GM12878 (cell line): ENCODE measurements at regions not wholly inside any gene's neighbourhood (a gene's known extent, or its start where the extent isn't known, plus 50 kb on each side); places are given as distances from the start of the nearest gene placed in this dataset.

Source experiments
- ATAC-seq: fragments of 200-7000 bp; cut with Tn5 transposase; 3 replicates; pipeline ENCODE4 v1.9.1; 2020; ENCODE audit warnings: mild to moderate bottlenecking, moderate library complexity
- BruUV-seq: library from RNA; stranded (reverse); fragments of 400-500 nt; replicated peaks from 2 replicates; lab custom pipeline; 2021; lab: Mats Ljungman, UMichigan
- CTCF ChIA-PET: fragments of 300-600 bp; sonication (Branson Sonifier 250); formaldehyde crosslinking; extraction: SDS; loops from one replicate; lab custom pipeline; 2021; ENCODE audit warnings: inconsistent platforms; lab: Yijun Ruan, JAX
- POLR2A ChIA-PET: fragments of 350-600 bp; formaldehyde crosslinking; extraction: SDS; loops from one replicate; lab custom pipeline; 2021; ENCODE audit warnings: inconsistent platforms; lab: Charles Lee
- RAD21 ChIA-PET: fragments of 300-600 bp; sonication (Branson Sonifier 250); formaldehyde crosslinking; loops from one replicate; lab custom pipeline; 2023; ENCODE audit warnings: antibody characterized with exemption; ENCODE audit not compliant: unreplicated experiment; lab: Charles Lee
- SMC1A ChIA-PET: fragments of 300-600 bp; sonication (Branson Sonifier 250); formaldehyde crosslinking; loops from one replicate; lab custom pipeline; 2023; ENCODE audit not compliant: unreplicated experiment, uncharacterized antibody; lab: Charles Lee
- DNase-seq: peaks from one replicate; pipeline ENCODE4 v3.0.0-alpha.2; 2011; ENCODE audit warnings: low read depth, low spot score
- FAIRE-seq: peaks from 3 replicates; lab custom pipeline; 2011; peaks lifted over from hg19 to GRCh38; lab: Jason Lieb, UNC
- H2AFZ ChIP-seq: 2 replicates; pipeline ENCODE4 v1.6.0; 2011; ENCODE audit warnings: low read depth, low read length, control low read depth; ENCODE audit not compliant: control insufficient read depth
- H3K27ac ChIP-seq: 2 replicates; pipeline ENCODE4 v1.5.1; 2011; ENCODE audit warnings: control low read depth; ENCODE audit not compliant: control insufficient read depth, insufficient read depth
- H3K27me3 ChIP-seq, 2 experiments: replicated peaks in 1 of 2; 2 replicates each; pipeline versions ENCODE4 v1.6.0 to v1.6.1; 2011; ENCODE audit warnings: low read length in 1 of 2; ENCODE audit not compliant: control insufficient read depth in 2 of 2, insufficient read depth in 2 of 2
- H3K36me3 ChIP-seq, 2 experiments: 2 replicates each; pipeline ENCODE4 v1.5.1; 2011; ENCODE audit warnings: low read length in 1 of 2; ENCODE audit not compliant: control insufficient read depth in 2 of 2, insufficient read depth in 2 of 2
- H3K4me1 ChIP-seq: 2 replicates; pipeline ENCODE4 v1.6.1; 2011; ENCODE audit warnings: mild to moderate bottlenecking, low read length, moderate library complexity, mixed read lengths; ENCODE audit not compliant: control insufficient read depth, insufficient read depth
- H3K4me2 ChIP-seq: 2 replicates; pipeline ENCODE4 v1.6.0; 2011; ENCODE audit warnings: control low read depth; ENCODE audit not compliant: control insufficient read depth, insufficient read depth
- H3K4me3 ChIP-seq: fragments of 200-600 bp; sonication (generic); 2 replicates; pipeline ENCODE4 v1.5.1; 2016
- H3K79me2 ChIP-seq: 2 replicates; pipeline ENCODE4 v1.6.0; 2011; ENCODE audit warnings: low read length; ENCODE audit not compliant: control insufficient read depth, insufficient read depth
- H3K9ac ChIP-seq: 2 replicates; pipeline ENCODE4 v1.8.0; 2011; ENCODE audit warnings: low read length, control low read depth, mixed read lengths; ENCODE audit not compliant: control insufficient read depth, insufficient read depth
- H3K9me3 ChIP-seq: replicated peaks from 3 replicates; pipeline ENCODE4 v1.5.1; 2011; ENCODE audit warnings: mild to moderate bottlenecking, low read length; ENCODE audit not compliant: control insufficient read depth, insufficient read depth
- H4K20me1 ChIP-seq: 2 replicates; pipeline ENCODE4 v1.6.0; 2011; ENCODE audit not compliant: control insufficient read depth, insufficient read depth
- ASH2L ChIP-seq: fragments of 300-600, 200-600 bp; sonication (generic); IDR thresholded peaks from 2 replicates; pipeline ENCODE4 v1.6.1; 2017; ENCODE audit warnings: low read depth, mild to moderate bottlenecking, borderline replicate concordance
- BCLAF1 ChIP-seq: fragments of 450-650 bp; IDR thresholded peaks from 2 replicates; pipeline ENCODE4 v1.6.1; 2017; ENCODE audit warnings: antibody characterized with exemption, mild to moderate bottlenecking, moderate library complexity
- BMI1 ChIP-seq: fragments of 450-650 bp; IDR thresholded peaks from 2 replicates; pipeline ENCODE4 v1.6.1; 2016; ENCODE audit warnings: mild to moderate bottlenecking, moderate library complexity, borderline replicate concordance
- CHD4 ChIP-seq: fragments of 200-600 bp; sonication (generic); IDR thresholded peaks from 2 replicates; pipeline ENCODE4 v1.6.1; 2016; ENCODE audit warnings: mild to moderate bottlenecking
- GATAD2B ChIP-seq: fragments of 450-650 bp; conservative IDR thresholded peaks from 2 replicates; pipeline ENCODE4 v1.6.1; 2017; ENCODE audit warnings: low read depth, mild to moderate bottlenecking, moderate library complexity
- KLF5 ChIP-seq: fragments of 450-650 bp; IDR thresholded peaks from 2 replicates; pipeline ENCODE4 v1.6.1; 2014; ENCODE audit warnings: mild to moderate bottlenecking; ENCODE audit not compliant: partially characterized antibody
- MAX ChIP-seq: IDR thresholded peaks from 2 replicates; pipeline ENCODE4 v1.6.1; 2012; ENCODE audit warnings: low read depth, low read length, improper control_type of control experiment
- MXI1 ChIP-seq: fragments of 150-350 bp; IDR thresholded peaks from 2 replicates; pipeline ENCODE4 v1.6.1; 2011; ENCODE audit warnings: low read depth, mild to moderate bottlenecking, inconsistent platforms, low read length, improper control_type of control experiment
- PML ChIP-seq: IDR thresholded peaks from 2 replicates; pipeline ENCODE4 v1.6.1; 2012; ENCODE audit warnings: low read length, inconsistent platforms
- RBBP5 ChIP-seq: fragments of 200-600 bp; sonication (generic); conservative IDR thresholded peaks from 2 replicates; pipeline ENCODE4 v1.6.1; 2016
- RFX5 ChIP-seq: IDR thresholded peaks from 2 replicates; pipeline ENCODE4 v1.6.1; 2011; ENCODE audit warnings: low read depth, low read length, improper control_type of control experiment
- USF2 ChIP-seq: IDR thresholded peaks from 2 replicates; pipeline ENCODE4 v1.6.1; 2011; ENCODE audit warnings: low read depth, low read length, improper control_type of control experiment, borderline replicate concordance
- WGBS: methylation state at CpG from one replicate; pipeline ENCODE4 v1.1.6; 2016; ENCODE audit warnings: low lambda C conversion rate; ENCODE audit not compliant: insufficient replicate concordance, insufficient coverage; ENCODE audit errors: missing lambda C conversion rate; 5-methylcytosine and 5-hydroxymethylcytosine counted together
- in situ Hi-C: fragments of 300-500 bp; cut with MboI; formaldehyde crosslinking; loops from 9 replicates; pipeline ENCODE4 v1.14.3; 2018; ENCODE audit warnings: mixed read lengths
- intact Hi-C: fragments of 100-400 bp; cut with micrococcal nuclease; formaldehyde crosslinking; loops from one replicate; pipeline ENCODE4 v1.14.2; 2022; ENCODE audit not compliant: unreplicated experiment
- TF ChIP-seq, protein P1 (sequence below): fragments of 450-650 bp; IDR thresholded peaks from 2 replicates; pipeline ENCODE4 v1.6.1; 2017; ENCODE audit warnings: low read depth, mild to moderate bottlenecking, moderate library complexity

DNA sequence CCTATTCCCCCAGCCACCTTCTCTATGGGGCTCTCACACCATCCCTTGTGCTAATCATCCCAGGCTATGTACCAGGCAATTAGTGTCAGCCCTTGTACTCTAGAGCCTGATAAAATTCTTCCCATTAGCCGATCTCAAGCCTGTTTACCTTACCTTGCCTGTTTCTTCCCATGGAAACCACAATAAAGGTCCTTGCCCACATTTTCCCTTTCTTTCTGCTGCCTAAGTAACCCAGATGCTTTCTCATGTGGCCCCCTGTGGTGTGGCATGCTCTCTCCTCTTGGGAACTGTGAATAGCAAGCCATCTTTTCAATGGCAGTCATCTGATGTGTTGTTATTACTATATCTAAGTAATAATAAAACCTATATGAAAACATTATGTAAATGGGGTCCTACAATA lies 265.8 kb upstream of the ELAC2 start:
- H3K9me3 ChIP-seq = no peaks in the 10 kb centered on the region; the same call in 2 of the 3 replicates
- no peak for TF ChIP-seq MXI1
- TF ChIP-seq KLF5 = no peak
- TF ChIP-seq USF2 = no peak
- TF ChIP-seq PML = no peak
- no peak for TF ChIP-seq CHD4
- no peak for TF ChIP-seq BMI1
- no peak for TF ChIP-seq RFX5
- TF ChIP-seq RBBP5 = no peak
- TF ChIP-seq BCLAF1 = no peak
- no peak for TF ChIP-seq ASH2L
- no peak for TF ChIP-seq GATAD2B
- TF ChIP-seq, protein P1, sequence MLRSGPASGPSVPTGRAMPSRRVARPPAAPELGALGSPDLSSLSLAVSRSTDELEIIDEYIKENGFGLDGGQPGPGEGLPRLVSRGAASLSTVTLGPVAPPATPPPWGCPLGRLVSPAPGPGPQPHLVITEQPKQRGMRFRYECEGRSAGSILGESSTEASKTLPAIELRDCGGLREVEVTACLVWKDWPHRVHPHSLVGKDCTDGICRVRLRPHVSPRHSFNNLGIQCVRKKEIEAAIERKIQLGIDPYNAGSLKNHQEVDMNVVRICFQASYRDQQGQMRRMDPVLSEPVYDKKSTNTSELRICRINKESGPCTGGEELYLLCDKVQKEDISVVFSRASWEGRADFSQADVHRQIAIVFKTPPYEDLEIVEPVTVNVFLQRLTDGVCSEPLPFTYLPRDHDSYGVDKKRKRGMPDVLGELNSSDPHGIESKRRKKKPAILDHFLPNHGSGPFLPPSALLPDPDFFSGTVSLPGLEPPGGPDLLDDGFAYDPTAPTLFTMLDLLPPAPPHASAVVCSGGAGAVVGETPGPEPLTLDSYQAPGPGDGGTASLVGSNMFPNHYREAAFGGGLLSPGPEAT = no peak
- no peak for TF ChIP-seq MAX
- H2AFZ ChIP-seq = no peak overlapping the region
- H3K4me2 ChIP-seq = no peak overlapping the region
- no peaks in the 10 kb centered on the region for H4K20me1 ChIP-seq
- H3K27ac ChIP-seq = no peak overlapping the region
- no TSS peak for BruUV-seq
- in situ Hi-C loops = no loop called here
- 0% methylated on average over 1 of the region's 1 CpG for WGBS
- no peaks in the 10 kb centered on the region for H3K4me1 ChIP-seq
- intact Hi-C loops = no loop called here
- no peaks in the 10 kb centered on the region for H3K36me3 ChIP-seq
- ATAC-seq (no peak), FAIRE-seq (no peak), DNase-seq (no peak)
- H3K9ac ChIP-seq = no peak overlapping the region
- H3K27me3 ChIP-seq = no peaks in the 10 kb centered on the region
- H3K79me2 ChIP-seq = no peaks in the 10 kb centered on the region
- H3K4me3 ChIP-seq = no peak overlapping the region
- ChIA-PET CTCF (no interaction called here), SMC1A (no interaction called here), POLR2A (no interaction called here), RAD21 (no interaction called here)
